Ovary (tissue), 7 donors: ENCODE measurements at regions not wholly inside any gene's neighbourhood (a gene's known extent, or its start where the extent isn't known, plus 50 kb on each side); places are given as distances from the start of the nearest gene placed in this dataset.

Experiments
- DNase-seq, 5 donors: peaks; one replicate each; pipeline ENCODE4 v3.0.0-alpha.2; 2019 to 2020
- H3K27ac ChIP-seq, 2 donors: fragments of 200-600 bp; one replicate each; pipeline versions ENCODE4 v1.5.1 to v1.8.0; 2019 to 2022
- H3K27me3 ChIP-seq: fragments of 200-600 bp; one replicate; pipeline ENCODE4 v1.8.0; 2022
- H3K36me3 ChIP-seq: fragments of 200-600 bp; sonication (generic); one replicate; pipeline ENCODE4 v1.5.1; 2019
- H3K4me1 ChIP-seq: one replicate; pipeline ENCODE4 v1.8.1; 2013; ENCODE audit warnings: mild to moderate bottlenecking, moderate library complexity; ENCODE audit not compliant: insufficient read depth
- H3K4me3 ChIP-seq: fragments of 200-600 bp; sonication (generic); one replicate; pipeline ENCODE4 v1.5.1; 2017
- H3K9me3 ChIP-seq, 2 donors: fragments of 200-600 bp in 1 of 2; sonication (generic) in 1 of 2; one replicate each; pipeline versions ENCODE4 v1.5.1 to v1.8.1; 2013 to 2019; ENCODE audit warnings: mild to moderate bottlenecking in 1 of 2, moderate library complexity in 1 of 2
- EP300 ChIP-seq: sonication (generic); formaldehyde crosslinking; IDR thresholded peaks from one replicate; pipeline ENCODE4 v1.6.1; 2017; ENCODE audit warnings: antibody characterized with exemption
- POLR2A ChIP-seq: fragments of 450-650 bp; IDR thresholded peaks from one replicate; pipeline ENCODE4 v1.6.1; 2017; ENCODE audit warnings: antibody characterized with exemption, mild to moderate bottlenecking, moderate library complexity
- WGBS, 3 donors: extraction: QIAGEN DNeasy Blood & Tissue Kit in 1 of 3; methylation state at CpG; one replicate each; pipeline versions ENCODE4 v1.1.5 to v1.1.7; 2013 to 2017; 5-methylcytosine and 5-hydroxymethylcytosine counted together
- intact Hi-C, 4 donors: fragments of 100-400 bp; cut with DNase I; formaldehyde crosslinking; loops; one replicate each; pipeline versions ENCODE4 v1.11.0 to v1.15.1; 2022 to 2023
- TF ChIP-seq, protein P1 (sequence below), 3 donors: fragments of 450-650 bp in 2 of 3; fragments of 200-600 bp in 1 of 3; IDR thresholded peaks; one replicate each; pipeline versions ENCODE4 v1.5.1 to v1.8.0; 2016 to 2022; ENCODE audit warnings: antibody characterized with exemption in 3 of 3, mild to moderate bottlenecking in 1 of 3
- donor health status: DM: no; HTN: no; CAD: no; lungs with moderate emphysema.
- donor health status: DM: no; HTN: no; CAD: no.
- donor health status: Bipolar disorder and iron deficiency.
- donor health status: DM: no; HTN: no; CAD: no.
- donor health status: DM: yes; HTN: yes; CAD: no.

DNA sequence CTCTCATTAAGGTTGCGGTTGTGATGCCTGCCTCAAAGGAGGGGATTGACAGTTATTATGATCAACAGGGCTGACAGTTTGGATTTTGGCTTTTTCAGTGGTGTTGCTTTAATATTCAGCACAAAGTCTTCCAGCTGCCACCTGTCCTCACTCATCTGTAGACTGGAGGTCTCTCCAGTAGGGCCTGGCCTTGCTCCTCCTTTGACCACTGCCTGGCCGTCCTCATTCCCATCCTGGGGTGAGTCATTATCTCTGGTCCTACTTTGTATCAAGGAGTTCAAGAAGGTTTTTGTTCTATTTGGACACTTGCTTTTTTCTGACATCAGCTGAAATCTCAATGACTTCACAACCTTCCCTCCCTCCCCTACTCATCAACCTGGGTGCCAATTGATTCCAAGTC is 95.1 kb upstream of the ZPLD1 start:
- H3K9me3 ChIP-seq, result no peaks in the 10 kb centered on the region
- H3K27ac ChIP-seq, result no peak overlapping the region
- 59 to 72% (median 68%) methylated on average over 2 of the region's 2 CpGs for WGBS, 3 donors
- intact Hi-C loops, result no loop called here
- DNase-seq, result no peak
- H3K4me3 ChIP-seq, result no peak overlapping the region
- no peaks in the 10 kb centered on the region for H3K36me3 ChIP-seq
- TF ChIP-seq, protein P1, sequence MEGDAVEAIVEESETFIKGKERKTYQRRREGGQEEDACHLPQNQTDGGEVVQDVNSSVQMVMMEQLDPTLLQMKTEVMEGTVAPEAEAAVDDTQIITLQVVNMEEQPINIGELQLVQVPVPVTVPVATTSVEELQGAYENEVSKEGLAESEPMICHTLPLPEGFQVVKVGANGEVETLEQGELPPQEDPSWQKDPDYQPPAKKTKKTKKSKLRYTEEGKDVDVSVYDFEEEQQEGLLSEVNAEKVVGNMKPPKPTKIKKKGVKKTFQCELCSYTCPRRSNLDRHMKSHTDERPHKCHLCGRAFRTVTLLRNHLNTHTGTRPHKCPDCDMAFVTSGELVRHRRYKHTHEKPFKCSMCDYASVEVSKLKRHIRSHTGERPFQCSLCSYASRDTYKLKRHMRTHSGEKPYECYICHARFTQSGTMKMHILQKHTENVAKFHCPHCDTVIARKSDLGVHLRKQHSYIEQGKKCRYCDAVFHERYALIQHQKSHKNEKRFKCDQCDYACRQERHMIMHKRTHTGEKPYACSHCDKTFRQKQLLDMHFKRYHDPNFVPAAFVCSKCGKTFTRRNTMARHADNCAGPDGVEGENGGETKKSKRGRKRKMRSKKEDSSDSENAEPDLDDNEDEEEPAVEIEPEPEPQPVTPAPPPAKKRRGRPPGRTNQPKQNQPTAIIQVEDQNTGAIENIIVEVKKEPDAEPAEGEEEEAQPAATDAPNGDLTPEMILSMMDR (IDR thresholded peaks at IDR 0.05), result no peak
- no peak for TF ChIP-seq EP300
- no peak for TF ChIP-seq POLR2A
- H3K27me3 ChIP-seq, result no peaks in the 10 kb centered on the region
- no peaks in the 10 kb centered on the region for H3K4me1 ChIP-seq

DNA sequence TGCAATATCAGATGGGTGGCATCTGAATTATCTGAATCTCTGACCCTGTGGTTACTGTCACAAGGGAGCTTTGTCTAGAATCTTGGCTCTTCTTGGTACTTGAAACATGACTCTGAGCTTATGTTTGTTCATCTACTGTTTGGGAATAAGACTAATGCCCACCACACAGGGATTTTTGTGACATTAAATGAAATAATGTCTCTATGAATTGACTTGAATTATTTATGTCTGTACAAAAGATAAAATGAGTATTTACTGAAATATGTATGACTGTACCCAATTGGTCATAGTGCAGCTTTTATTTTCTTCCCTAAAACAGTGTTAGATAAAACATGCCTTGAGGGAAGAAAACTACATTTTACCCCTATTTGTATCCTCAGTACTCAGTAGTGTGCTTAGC is 87.9 kb upstream of the ZPLD1 start:
- intact Hi-C loops, result no loop called here
- no peaks in the 10 kb centered on the region for H3K36me3 ChIP-seq
- H3K27me3 ChIP-seq, result no peaks in the 10 kb centered on the region
- H3K4me3 ChIP-seq, result no peak overlapping the region
- no peak for DNase-seq
- H3K9me3 ChIP-seq, result no peaks in the 10 kb centered on the region
- no peaks in the 10 kb centered on the region for H3K4me1 ChIP-seq
- H3K27ac ChIP-seq, result no peak overlapping the region
- TF ChIP-seq EP300 (no peak), POLR2A (no peak)

DNA sequence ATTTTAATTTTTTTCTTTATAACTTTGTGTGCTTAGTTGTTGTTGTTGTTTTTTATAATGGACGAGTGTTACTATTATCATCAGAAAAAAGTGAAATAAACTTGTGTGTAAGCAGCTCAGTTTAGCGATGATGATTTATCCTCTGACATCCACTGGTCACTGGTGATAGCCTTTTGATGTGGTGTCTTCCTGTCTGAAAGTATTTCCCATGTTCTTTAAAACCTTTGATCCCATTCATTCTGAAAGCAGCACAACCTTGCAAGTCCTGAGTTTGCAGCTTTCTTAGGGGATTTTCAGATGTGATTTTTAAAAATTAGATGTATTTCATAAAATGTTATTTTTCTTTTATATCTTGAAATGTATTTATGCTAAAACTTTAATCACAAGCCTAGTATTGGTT is 85.9 kb upstream of the ZPLD1 start:
- no peaks in the 10 kb centered on the region for H3K27me3 ChIP-seq
- H3K27ac ChIP-seq, result no peak overlapping the region
- TF ChIP-seq EP300 (no peak), POLR2A (no peak)
- TF ChIP-seq, protein P1 (IDR thresholded peaks at IDR 0.05), result no peak
- H3K4me3 ChIP-seq, result no peak overlapping the region
- H3K4me1 ChIP-seq, result no peaks in the 10 kb centered on the region
- no peaks in the 10 kb centered on the region for H3K36me3 ChIP-seq
- no peaks in the 10 kb centered on the region for H3K9me3 ChIP-seq
- no peak for DNase-seq
- intact Hi-C loops, result no loop called here
- 55 to 68% (median 56%) methylated on average over 2 of the region's 2 CpGs for WGBS, 3 donors

GRCh38 chr3:102353148-102353547 is 81.7 kb upstream of the ZPLD1 start:
- WGBS, 3 donors, result 73 to 80% (median 74%) methylated on average over 4 of the region's 4 CpGs
- intact Hi-C loops, result no loop called here
- no peaks in the 10 kb centered on the region for H3K36me3 ChIP-seq
- no peaks in the 10 kb centered on the region for H3K9me3 ChIP-seq
- no peaks in the 10 kb centered on the region for H3K4me1 ChIP-seq
- no peak for TF ChIP-seq EP300
- no peak for TF ChIP-seq POLR2A
- TF ChIP-seq, protein P1 (IDR thresholded peaks at IDR 0.05), result no peak
- no peak overlapping the region for H3K4me3 ChIP-seq
- no peak overlapping the region for H3K27ac ChIP-seq
- H3K27me3 ChIP-seq, result no peaks in the 10 kb centered on the region
- DNase-seq, result no peak

DNA sequence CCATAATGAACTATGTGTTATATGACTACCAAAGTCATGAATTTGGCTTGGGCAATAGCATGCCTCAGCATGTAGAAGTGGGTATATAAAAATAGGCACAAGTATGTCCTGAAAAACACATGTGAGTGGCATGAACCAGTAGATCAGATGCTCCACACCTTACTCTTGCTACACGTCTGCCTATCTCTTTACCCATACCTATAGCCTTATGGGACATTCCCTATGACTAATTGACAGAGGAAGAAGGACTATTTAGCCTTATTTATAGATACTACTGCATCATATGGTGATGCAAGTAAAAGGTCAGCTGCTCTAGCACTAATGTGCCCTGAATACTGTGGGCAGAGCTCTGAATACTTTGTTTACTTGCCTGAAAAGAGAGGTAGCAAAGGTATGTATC is 81.0 kb upstream of the ZPLD1 start:
- Histone ChIP-seq H3K36me3 (no peaks in the 10 kb centered on the region), H3K27ac (no peak overlapping the region), H3K4me1 (no peaks in the 10 kb centered on the region), H3K4me3 (no peak overlapping the region), H3K9me3 (no peaks in the 10 kb centered on the region), H3K27me3 (no peaks in the 10 kb centered on the region)
- WGBS, 3 donors, result 88 to 94% (median 89%) methylated on average over 1 of the region's 1 CpG
- no peak for DNase-seq
- TF ChIP-seq, protein P1 (IDR thresholded peaks at IDR 0.05), result no peak
- TF ChIP-seq EP300 (no peak), POLR2A (no peak)
- intact Hi-C loops, result no loop called here
